HG02981 (cell line): ENCODE measurements at regions not wholly inside any gene's neighbourhood (a gene's known extent, or its start where the extent isn't known, plus 50 kb on each side); places are given as distances from the start of the nearest gene placed in this dataset.
A peak's percentile ranks its signal among the peaks of the same experiment; 100 is the strongest.
"Not testable (repeated sequence)": the region's sequence is repeated elsewhere in the genome, so short reads cannot be mapped to it uniquely, and the experiment has no call there.

Experiments
- ATAC-seq: cut with Tn5 transposase; IDR thresholded peaks from one replicate; pipeline ENCODE4 v1.9.1; 2021; ENCODE audit warnings: mild to moderate bottlenecking, moderate library complexity; ENCODE audit not compliant: unreplicated experiment

DNA sequence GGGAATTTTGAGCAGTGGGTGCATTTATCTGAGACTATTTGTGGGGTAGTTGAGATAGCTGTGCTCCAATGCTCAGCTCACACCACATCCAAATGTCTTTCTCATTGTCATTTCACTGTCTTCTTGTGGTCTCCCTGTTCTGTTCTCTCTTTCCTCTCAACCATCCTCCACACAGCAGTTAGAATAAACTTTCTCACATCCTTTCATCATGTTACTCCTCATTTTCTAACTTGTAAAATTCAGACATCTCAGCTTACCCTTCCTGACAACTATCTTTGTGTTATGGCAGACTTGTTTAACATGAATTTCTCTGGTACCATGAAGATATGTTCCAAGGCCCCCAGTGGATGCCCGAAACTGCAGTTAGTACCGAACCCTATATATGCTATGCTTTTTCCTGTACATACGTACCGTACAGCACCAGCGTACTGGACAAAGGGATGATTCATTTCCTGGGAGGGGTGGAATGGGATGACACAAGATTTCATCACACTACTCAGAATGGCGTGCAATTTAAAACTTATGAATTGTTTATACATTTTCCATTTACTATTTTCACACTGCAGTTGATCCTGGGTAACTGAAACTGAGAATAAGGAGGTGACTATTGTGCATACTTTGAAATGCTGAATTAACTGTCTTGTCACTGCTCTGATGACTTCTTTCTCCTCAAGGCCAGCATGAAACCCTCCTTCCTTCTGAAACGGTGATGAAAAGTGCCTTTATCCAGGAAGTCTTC lies 177.1 kb upstream of the SLC38A2 start:
- ATAC-seq: no peak

GRCh38 chr12:46548605-46549071 lies 176.1 kb upstream of the SLC38A2 start:
- no peak for ATAC-seq

DNA sequence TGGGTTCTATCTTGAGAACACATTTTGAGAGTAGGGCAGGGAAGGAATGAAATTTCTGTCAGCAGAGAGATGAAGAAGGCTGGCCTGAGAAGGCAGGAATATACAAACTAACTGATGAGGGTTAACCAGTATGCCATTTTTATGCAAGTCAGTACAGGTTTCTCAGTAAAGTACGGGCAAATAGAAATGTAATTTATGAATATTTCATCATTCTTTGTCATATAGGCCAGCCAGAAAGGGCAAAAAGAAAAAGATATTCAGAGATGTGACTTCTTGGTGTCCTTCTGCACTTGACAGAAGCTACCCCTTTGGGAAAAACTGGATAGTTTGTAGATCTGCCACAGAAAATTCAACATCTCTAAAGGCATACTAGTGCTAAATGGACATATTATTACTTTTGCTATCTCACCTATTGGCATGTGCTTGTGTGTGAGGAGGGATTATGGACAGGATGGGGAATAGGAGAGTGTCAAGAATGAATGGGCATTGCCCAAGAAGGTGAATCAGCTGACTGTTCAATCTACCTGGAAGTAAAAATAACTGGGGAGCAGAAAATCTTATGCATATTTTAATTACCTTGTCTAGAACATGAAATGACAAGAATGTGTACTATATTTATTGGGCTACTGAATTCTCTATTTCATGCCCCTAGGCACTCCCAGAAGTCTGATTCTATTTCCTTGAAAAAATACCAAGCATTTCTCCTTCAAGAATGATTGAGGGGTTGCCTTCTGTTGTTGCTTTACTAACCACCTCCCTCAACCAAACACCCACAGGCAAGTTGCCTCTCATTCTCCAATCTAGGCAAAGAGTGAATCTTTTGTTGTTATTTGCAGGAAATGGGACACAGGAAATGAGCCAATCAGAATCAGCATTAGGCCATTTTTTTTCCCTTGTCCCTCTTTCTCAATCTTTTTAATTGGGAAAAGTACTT lies 175.1 kb upstream of the SLC38A2 start:
- no peak for ATAC-seq

- ATAC-seq: peak; percentile 85
Observed at GRCh38 chr12:46546634-46547273, 174.2 kb upstream of the SLC38A2 start.

- not testable (repeated sequence) for ATAC-seq
Observed at GRCh38 chr12:46543378-46543795, 170.8 kb upstream of the SLC38A2 start.

DNA sequence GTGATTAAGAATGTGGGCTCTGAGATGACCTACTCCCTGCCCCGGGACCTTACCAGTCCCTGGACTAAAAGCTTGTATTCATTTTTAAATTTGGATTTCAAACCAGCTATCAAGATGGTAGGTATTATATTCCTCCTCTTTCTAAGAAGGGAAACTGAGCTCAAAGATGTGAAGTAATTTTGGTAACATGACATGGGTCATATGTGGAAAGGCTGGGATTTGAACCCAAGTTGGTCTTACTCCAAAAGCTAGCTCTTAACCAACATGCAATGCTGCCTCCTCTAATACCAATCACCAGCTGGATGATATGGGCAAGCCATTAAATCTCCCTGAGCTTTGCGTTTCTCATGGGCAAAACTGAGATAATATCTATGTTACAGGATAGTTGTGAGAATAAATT lies 166.4 kb upstream of the SLC38A2 start:
- ATAC-seq: no peak

DNA sequence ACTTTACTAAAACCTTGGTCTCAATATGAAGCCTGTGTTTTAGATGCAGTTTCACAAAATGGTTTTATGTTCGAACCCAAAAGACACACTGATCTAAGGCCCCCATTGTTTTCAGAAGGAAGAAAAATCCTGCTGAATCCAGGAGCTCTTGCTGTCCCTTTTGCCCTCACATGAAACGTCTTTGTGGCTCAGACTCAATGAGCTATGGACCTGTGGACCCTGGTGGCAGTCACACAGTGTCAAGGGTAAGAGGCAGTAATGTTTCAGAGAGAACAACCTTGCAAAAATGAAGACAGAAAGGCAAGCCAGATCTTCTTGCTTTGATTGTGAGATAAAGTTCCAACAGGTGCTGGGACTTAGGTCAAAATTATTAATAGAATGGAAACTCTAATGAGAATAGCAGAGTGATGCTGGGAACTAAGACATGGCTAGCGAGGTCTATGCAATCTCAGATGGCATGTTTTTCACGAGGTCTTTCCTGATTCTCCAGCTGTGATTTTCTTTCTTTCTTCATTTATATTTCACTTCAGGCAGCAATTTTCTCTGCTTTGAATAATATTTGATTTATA lies 164.9 kb upstream of the SLC38A2 start:
- no peak for ATAC-seq

- ATAC-seq: peak; percentile 83
Observed at GRCh38 chr12:46536316-46536715, 163.7 kb upstream of the SLC38A2 start.

GRCh38 chr12:46535907-46536306 lies 163.3 kb upstream of the SLC38A2 start:
- peak; percentile 13 for ATAC-seq

DNA sequence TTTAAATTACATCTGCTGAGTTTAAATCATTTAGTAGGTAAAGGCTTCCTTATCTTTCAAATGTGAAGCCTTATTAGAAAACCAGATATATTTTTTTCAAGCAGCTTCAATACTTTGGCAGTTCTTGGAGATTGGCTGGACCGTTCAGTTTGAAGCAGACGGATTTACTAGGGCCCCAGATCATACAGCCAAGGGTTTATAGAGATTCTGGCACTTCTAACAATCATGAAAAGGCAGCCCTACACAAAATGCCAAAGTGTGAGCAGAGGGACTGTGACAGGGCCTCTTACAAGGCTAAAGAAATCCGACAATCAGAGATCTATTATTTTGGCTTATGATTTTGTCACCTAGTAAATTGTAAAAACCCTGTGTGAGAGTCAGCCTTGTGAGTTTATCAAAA lies 162.8 kb upstream of the SLC38A2 start:
- no peak for ATAC-seq

DNA sequence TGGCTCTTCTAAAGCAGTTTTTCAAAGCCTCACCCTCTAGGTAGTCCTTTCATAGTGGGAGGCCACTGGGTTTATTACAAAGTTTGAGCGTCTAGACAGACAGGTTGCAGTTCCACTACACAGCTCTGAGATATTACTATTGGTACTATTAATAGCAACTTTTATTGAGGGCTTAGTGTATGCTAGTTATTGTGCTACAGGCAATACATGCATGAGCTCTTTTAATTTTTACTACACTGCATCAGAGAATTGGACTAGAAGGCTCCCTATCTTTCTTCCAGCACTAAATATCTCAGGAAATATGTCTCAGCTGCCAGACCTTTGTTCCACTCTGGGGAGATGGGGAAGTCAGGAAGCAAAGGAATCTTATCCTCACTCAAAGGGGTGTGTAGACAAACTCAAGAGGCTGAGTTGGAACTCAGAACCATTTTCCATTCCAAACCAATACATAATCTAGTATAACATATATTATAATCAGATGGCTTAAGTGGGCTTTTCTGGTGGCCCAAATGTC lies 161.8 kb upstream of the SLC38A2 start:
- ATAC-seq: no peak

- ATAC-seq: no peak
Observed at GRCh38 chr12:46533723-46534122, 161.2 kb upstream of the SLC38A2 start.

- no peak for ATAC-seq
Observed at GRCh38 chr12:46531804-46532203, 159.2 kb upstream of the SLC38A2 start.

- ATAC-seq: no peak
Observed at GRCh38 chr12:46531059-46531785, 158.6 kb upstream of the SLC38A2 start.

DNA sequence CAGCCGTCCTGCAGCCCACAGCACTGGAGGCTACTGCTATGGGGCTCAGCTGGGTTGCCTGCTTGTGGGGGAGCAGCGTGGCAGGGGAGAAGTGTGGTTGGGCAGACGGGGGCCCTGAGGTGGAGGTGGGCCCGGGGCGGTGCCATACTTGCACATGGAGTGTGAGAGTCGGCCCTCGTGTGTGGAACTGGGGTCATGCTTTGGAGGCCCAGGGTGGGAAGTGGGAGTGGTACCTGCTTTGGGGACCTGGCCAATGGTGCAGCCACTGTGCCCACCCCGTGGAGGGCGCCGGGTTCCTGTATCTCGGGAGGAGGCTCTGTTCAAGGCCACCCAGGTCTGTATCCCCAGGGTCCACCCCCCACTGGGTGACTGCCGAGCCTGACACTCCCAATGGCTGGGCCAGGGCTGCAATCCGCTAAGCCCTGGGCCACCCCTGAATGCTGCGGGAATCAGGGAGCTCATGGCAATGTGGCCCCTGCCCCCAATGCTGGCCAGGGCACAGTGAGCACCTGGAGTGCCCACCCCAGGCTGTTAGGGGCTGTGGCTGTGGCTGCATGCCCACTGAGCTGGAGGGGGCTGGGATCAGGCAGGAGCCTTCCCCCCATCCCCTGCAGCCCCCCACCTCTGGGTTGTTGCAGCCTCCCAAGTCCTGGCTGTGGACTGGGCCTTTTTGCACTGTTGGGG lies 157.9 kb upstream of the SLC38A2 start:
- ATAC-seq: no peak

DNA sequence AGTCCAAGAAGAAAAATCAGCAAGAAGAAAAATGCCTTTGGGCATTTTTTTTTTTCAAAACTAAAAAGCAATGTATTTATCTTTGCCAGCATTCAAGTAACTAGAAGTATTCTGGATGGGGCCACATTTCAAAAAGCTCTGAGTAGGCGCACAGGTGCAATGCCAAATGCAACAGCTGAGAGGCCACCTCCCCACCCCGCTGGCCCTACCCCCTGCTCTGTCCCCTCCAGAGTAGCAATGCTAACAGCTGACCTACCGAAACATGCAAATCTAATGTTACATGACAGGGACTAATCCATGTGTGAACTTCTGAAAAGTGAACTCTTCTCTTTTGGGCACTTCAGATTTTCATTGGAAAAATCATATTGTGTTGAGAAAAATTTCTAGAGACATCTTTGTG lies 153.7 kb upstream of the SLC38A2 start:
- no peak for ATAC-seq

GRCh38 chr12:46524778-46525177 lies 152.2 kb upstream of the SLC38A2 start:
- no peak for ATAC-seq

- no peak for ATAC-seq
Observed at GRCh38 chr12:46523863-46524770, 151.5 kb upstream of the SLC38A2 start.

GRCh38 chr12:46523446-46523845 lies 150.9 kb upstream of the SLC38A2 start:
- no peak for ATAC-seq
